Endodermal cell (in vitro differentiated cells): ENCODE measurements at regions not wholly inside any gene's neighbourhood (a gene's known extent, or its start where the extent isn't known, plus 50 kb on each side); places are given as distances from the start of the nearest gene placed in this dataset.

Experiments used
- DNase-seq: peaks from one replicate; pipeline ENCODE4 v3.0.0-alpha.2; 2017
- H3K27ac ChIP-seq: 2 replicates; pipeline ENCODE4 v1.5.1; 2013; ENCODE audit warnings: mild to moderate bottlenecking, low read depth, low read length, moderate library complexity
- H3K27me3 ChIP-seq: 2 replicates; pipeline ENCODE4 v1.6.1; 2013; ENCODE audit warnings: mild to moderate bottlenecking, low read length, moderate library complexity; ENCODE audit not compliant: insufficient read depth, control insufficient read depth, poor library complexity, severe bottlenecking
- H3K36me3 ChIP-seq: 2 replicates; pipeline ENCODE4 v1.7.0; 2013; ENCODE audit warnings: mild to moderate bottlenecking, low read length, moderate library complexity; ENCODE audit not compliant: control insufficient read depth, insufficient read depth
- H3K4me1 ChIP-seq: one replicate; pipeline ENCODE4 v1.7.0; 2013; ENCODE audit warnings: low read length; ENCODE audit not compliant: control insufficient read depth, insufficient read depth
- H3K4me3 ChIP-seq: 2 replicates; pipeline ENCODE4 v1.5.1; 2013; ENCODE audit warnings: mild to moderate bottlenecking, low read length, moderate library complexity
- H3K9ac ChIP-seq: 2 replicates; pipeline ENCODE4 v1.6.1; 2013; ENCODE audit warnings: mild to moderate bottlenecking, low read length, moderate library complexity; ENCODE audit not compliant: poor library complexity, severe bottlenecking; ENCODE audit errors: extremely low read depth
- H3K9me3 ChIP-seq: 2 replicates; pipeline ENCODE4 v1.6.1; 2013; ENCODE audit warnings: mild to moderate bottlenecking, low read length, moderate library complexity; ENCODE audit not compliant: control insufficient read depth
- H3K27ac Mint-ChIP-seq: 2 replicates; pipeline ENCODE4 v1.8.0; 2020; ENCODE audit warnings: mixed read lengths
- H3K27me3 Mint-ChIP-seq: 2 replicates; pipeline ENCODE4 v1.8.0; 2021; ENCODE audit warnings: mild to moderate bottlenecking, mixed read lengths; ENCODE audit not compliant: insufficient read depth
- H3K36me3 Mint-ChIP-seq: 2 replicates; pipeline ENCODE4 v1.8.0; 2020; ENCODE audit warnings: low read depth, mixed read lengths
- H3K4me1 Mint-ChIP-seq: 2 replicates; pipeline ENCODE4 v1.8.0; 2020; ENCODE audit warnings: mixed read lengths
- H3K4me3 Mint-ChIP-seq: 2 replicates; pipeline ENCODE4 v1.8.0; 2020; ENCODE audit warnings: mild to moderate bottlenecking, moderate library complexity, mixed read lengths
- H3K9me3 Mint-ChIP-seq: 2 replicates; pipeline ENCODE4 v1.8.0; 2020; ENCODE audit warnings: mild to moderate bottlenecking, mixed read lengths
- WGBS, 2 experiments: methylation state at CpG; one replicate each; pipeline versions ENCODE4 v1.1.5 to v1.1.7; 2013; ENCODE audit warnings: missing lambda C conversion rate in 2 of 2, mixed read lengths in 1 of 2; ENCODE audit not compliant: insufficient coverage in 1 of 2, insufficient read length in 1 of 2; 5-methylcytosine and 5-hydroxymethylcytosine counted together
- TF ChIP-seq, protein P1 (sequence below): fragments of 200-600 bp; sonication (generic); conservative IDR thresholded peaks from 2 replicates; pipeline ENCODE4 v1.5.0; 2021; ENCODE audit warnings: antibody characterized with exemption, mild to moderate bottlenecking

DNA sequence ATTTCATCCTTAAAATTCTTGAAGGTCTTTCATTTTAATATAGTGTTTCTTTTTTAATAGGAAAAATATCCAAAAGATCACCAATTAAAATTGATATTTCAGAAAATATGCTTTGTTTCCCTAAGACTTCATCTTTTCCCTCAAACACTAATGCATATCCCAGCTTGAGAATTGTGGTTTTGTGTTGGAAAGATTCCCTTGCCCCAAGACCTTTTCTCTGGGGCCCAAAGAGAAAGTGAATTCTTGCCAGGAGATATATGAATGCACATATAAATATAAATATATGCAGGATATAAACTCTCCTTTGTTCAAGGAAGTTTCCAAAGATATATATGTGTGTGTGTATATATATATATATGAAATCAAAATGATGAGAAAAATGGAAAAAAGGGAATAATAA is 241.2 kb downstream of the FAM76B start:
- H3K9ac ChIP-seq = no peak overlapping the region
- Mint-ChIP-seq H3K4me3 (no peak overlapping the region), H3K9me3 (peaks cover 5% of the 10 kb centered on the region), H3K27me3 (no peaks in the 10 kb centered on the region), H3K27ac (no peak overlapping the region), H3K36me3 (no peaks in the 10 kb centered on the region), H3K4me1 (peaks cover 2% of the 10 kb centered on the region)
- H3K27me3 ChIP-seq = no peaks in the 10 kb centered on the region
- H3K9me3 ChIP-seq = peaks cover 8% of the 10 kb centered on the region
- no peak overlapping the region for H3K27ac ChIP-seq
- H3K4me3 ChIP-seq = no peak overlapping the region
- no peaks in the 10 kb centered on the region for H3K4me1 ChIP-seq
- TF ChIP-seq, protein P1, sequence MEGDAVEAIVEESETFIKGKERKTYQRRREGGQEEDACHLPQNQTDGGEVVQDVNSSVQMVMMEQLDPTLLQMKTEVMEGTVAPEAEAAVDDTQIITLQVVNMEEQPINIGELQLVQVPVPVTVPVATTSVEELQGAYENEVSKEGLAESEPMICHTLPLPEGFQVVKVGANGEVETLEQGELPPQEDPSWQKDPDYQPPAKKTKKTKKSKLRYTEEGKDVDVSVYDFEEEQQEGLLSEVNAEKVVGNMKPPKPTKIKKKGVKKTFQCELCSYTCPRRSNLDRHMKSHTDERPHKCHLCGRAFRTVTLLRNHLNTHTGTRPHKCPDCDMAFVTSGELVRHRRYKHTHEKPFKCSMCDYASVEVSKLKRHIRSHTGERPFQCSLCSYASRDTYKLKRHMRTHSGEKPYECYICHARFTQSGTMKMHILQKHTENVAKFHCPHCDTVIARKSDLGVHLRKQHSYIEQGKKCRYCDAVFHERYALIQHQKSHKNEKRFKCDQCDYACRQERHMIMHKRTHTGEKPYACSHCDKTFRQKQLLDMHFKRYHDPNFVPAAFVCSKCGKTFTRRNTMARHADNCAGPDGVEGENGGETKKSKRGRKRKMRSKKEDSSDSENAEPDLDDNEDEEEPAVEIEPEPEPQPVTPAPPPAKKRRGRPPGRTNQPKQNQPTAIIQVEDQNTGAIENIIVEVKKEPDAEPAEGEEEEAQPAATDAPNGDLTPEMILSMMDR = no peak
- no peaks in the 10 kb centered on the region for H3K36me3 ChIP-seq
- no peak for DNase-seq

DNA sequence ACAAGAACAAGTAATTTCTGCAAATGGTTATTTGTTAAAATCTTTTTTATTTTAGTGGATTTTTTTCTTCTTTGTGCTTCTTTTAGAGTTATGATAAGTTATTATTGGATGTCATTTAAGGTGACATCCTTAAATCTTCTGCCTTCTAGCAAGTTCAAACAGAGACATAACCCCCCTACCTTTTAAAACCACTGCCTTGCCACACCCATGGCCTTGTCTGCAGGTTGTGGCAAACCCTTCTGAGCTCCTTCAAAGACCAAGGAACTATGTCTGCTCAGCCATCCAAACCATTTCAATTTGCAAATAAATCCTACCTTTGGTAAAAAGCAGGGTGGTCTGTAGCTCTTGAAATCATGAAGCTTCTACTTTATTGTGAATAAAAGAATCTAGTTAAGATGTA is 241.6 kb downstream of the FAM76B start:
- H3K4me1 ChIP-seq = no peaks in the 10 kb centered on the region
- Mint-ChIP-seq H3K4me3 (no peak overlapping the region), H3K4me1 (peaks cover 2% of the 10 kb centered on the region), H3K27ac (no peak overlapping the region), H3K27me3 (no peaks in the 10 kb centered on the region), H3K9me3 (peaks cover 5% of the 10 kb centered on the region), H3K36me3 (no peaks in the 10 kb centered on the region)
- H3K36me3 ChIP-seq = no peaks in the 10 kb centered on the region
- TF ChIP-seq, protein P1 = no peak
- H3K27me3 ChIP-seq = no peaks in the 10 kb centered on the region
- H3K27ac ChIP-seq = no peak overlapping the region
- DNase-seq = no peak
- H3K4me3 ChIP-seq = no peak overlapping the region
- no peak overlapping the region for H3K9ac ChIP-seq
- H3K9me3 ChIP-seq = peaks cover 8% of the 10 kb centered on the region

DNA sequence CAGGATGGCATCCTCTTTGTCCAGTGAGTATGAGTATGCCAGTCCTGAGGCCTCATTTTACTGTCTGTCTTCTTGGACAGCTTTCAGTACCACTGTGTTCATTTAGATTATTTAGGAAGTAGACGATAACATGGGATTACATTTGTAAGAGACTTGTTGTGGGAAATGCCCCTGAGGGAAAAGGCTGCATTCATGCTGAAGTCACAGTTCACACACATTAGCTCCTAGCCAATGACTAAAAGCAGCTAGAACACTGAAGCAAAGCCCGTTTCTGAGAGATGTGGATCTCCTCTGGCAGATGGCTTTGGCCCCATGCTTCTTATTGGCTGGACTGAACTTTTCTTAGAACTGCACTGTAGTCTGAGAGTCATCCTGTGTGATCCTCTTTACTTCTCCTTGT is 242.4 kb downstream of the FAM76B start:
- Histone ChIP-seq H3K27ac (no peak overlapping the region), H3K36me3 (no peaks in the 10 kb centered on the region), H3K27me3 (no peaks in the 10 kb centered on the region), H3K4me1 (no peaks in the 10 kb centered on the region), H3K4me3 (no peak overlapping the region), H3K9ac (no peak overlapping the region), H3K9me3 (peaks cover 8% of the 10 kb centered on the region)
- DNase-seq = no peak
- peaks cover under 1% of the 10 kb centered on the region for H3K4me1 Mint-ChIP-seq
- 92 to 100% methylated on average over 1 to 2 of the region's 2 CpGs for WGBS, 2 experiments
- H3K9me3 Mint-ChIP-seq = peaks cover 5% of the 10 kb centered on the region
- H3K27ac Mint-ChIP-seq = no peak overlapping the region
- H3K36me3 Mint-ChIP-seq = no peaks in the 10 kb centered on the region
- TF ChIP-seq, protein P1 = no peak
- no peaks in the 10 kb centered on the region for H3K27me3 Mint-ChIP-seq
- H3K4me3 Mint-ChIP-seq = no peak overlapping the region
